WERI-Rb-1 (cell line): ENCODE measurements at regions not wholly inside any gene's neighbourhood (a gene's known extent, or its start where the extent isn't known, plus 50 kb on each side); places are given as distances from the start of the nearest gene placed in this dataset.

Experiments used
- DNase-seq: peaks from one replicate; pipeline ENCODE4 v3.0.0-alpha.2; 2020
- H3K27ac ChIP-seq: fragments of 250-450 bp; sonication (Bioruptor Pico); 2 replicates; pipeline ENCODE4 v1.5.1; 2020; ENCODE audit warnings: mild to moderate bottlenecking, moderate library complexity
- H3K27me3 ChIP-seq: fragments of 250-450 bp; sonication (Bioruptor Pico); 2 replicates; pipeline ENCODE4 v1.5.1; 2021; ENCODE audit warnings: mild to moderate bottlenecking, low read depth, moderate library complexity; ENCODE audit not compliant: insufficient read depth, severe bottlenecking
- H3K36me3 ChIP-seq: fragments of 250-450 bp; sonication (Bioruptor Pico); 2 replicates; pipeline ENCODE4 v1.5.1; 2020; ENCODE audit warnings: mild to moderate bottlenecking, moderate library complexity
- H3K4me3 ChIP-seq: 2 replicates; pipeline ENCODE4 v1.5.1; 2011; ENCODE audit warnings: low read depth, mild to moderate bottlenecking, control low read depth, low read length
- H3K9me3 ChIP-seq: fragments of 250-450 bp; sonication (Bioruptor Pico); 2 replicates; pipeline ENCODE4 v1.5.1; 2021; ENCODE audit warnings: mild to moderate bottlenecking, moderate library complexity; ENCODE audit not compliant: severe bottlenecking
- TF ChIP-seq, protein P1 (sequence below): IDR thresholded peaks from 2 replicates; pipeline ENCODE4 v1.5.1; 2011; ENCODE audit warnings: low read depth, mild to moderate bottlenecking, control low read depth, inconsistent platforms, low read length

- H3K4me3 ChIP-seq, result no peak overlapping the region
- DNase-seq, result no peak
- no peaks in the 10 kb centered on the region for H3K27me3 ChIP-seq
- no peak overlapping the region for H3K27ac ChIP-seq
- TF ChIP-seq, protein P1, sequence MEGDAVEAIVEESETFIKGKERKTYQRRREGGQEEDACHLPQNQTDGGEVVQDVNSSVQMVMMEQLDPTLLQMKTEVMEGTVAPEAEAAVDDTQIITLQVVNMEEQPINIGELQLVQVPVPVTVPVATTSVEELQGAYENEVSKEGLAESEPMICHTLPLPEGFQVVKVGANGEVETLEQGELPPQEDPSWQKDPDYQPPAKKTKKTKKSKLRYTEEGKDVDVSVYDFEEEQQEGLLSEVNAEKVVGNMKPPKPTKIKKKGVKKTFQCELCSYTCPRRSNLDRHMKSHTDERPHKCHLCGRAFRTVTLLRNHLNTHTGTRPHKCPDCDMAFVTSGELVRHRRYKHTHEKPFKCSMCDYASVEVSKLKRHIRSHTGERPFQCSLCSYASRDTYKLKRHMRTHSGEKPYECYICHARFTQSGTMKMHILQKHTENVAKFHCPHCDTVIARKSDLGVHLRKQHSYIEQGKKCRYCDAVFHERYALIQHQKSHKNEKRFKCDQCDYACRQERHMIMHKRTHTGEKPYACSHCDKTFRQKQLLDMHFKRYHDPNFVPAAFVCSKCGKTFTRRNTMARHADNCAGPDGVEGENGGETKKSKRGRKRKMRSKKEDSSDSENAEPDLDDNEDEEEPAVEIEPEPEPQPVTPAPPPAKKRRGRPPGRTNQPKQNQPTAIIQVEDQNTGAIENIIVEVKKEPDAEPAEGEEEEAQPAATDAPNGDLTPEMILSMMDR, result no peak
- H3K9me3 ChIP-seq, result no peaks in the 10 kb centered on the region
- no peaks in the 10 kb centered on the region for H3K36me3 ChIP-seq
These were observed 150.5 kb downstream of the LRIG2 start for GRCh38 chr1:113223546-113223945.

- TF ChIP-seq, protein P1, result no peak
- no peaks in the 10 kb centered on the region for H3K36me3 ChIP-seq
- DNase-seq, result no peak
- no peaks in the 10 kb centered on the region for H3K27me3 ChIP-seq
- no peak overlapping the region for H3K27ac ChIP-seq
- H3K4me3 ChIP-seq, result no peak overlapping the region
- no peaks in the 10 kb centered on the region for H3K9me3 ChIP-seq
These were observed 153.2 kb downstream of the LRIG2 start for GRCh38 chr1:113226148-113226547.

DNA sequence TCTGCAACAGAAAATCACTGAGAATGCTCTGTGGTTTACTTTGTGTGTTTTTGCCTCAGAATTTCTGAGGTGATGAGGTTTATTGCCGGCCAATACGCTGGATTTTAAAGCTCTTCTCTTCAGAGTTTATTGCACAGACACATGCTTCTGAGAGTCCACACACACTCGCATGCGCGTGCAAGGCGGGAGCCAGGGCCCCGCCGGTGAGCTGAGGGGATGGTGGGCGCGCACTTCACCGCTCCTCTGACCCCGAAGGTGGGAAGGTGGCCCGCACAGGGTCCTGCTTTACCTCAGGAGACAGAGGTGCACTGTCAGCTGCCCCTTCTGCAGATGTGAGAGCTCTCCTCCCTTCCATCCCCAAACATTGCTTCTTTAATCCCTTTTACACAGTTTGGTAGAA lies 158.4 kb upstream of the MAGI3 start:
- TF ChIP-seq, protein P1, result no peak
- no peaks in the 10 kb centered on the region for H3K27me3 ChIP-seq
- no peaks in the 10 kb centered on the region for H3K36me3 ChIP-seq
- no peaks in the 10 kb centered on the region for H3K9me3 ChIP-seq
- H3K4me3 ChIP-seq, result no peak overlapping the region
- H3K27ac ChIP-seq, result no peak overlapping the region
- DNase-seq, result no peak

DNA sequence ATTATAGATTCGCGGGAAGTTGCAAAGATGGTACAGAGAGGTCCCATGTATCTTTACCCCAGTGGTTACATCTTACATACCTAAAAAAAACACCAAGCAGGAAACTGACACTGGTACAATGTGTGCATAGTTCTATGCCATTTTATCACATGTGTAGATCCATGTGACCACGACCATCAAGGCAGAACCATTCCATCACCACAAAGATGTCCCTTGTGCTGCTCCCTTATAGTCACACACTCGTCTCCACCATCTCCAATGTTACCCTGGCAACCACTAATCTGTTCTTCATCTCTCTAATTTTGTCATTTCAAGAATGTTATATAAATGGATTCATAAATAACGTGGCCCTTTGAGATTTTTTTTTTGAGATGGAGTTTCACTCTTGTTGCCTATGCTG lies 156.9 kb upstream of the MAGI3 start:
- no peaks in the 10 kb centered on the region for H3K9me3 ChIP-seq

DNA sequence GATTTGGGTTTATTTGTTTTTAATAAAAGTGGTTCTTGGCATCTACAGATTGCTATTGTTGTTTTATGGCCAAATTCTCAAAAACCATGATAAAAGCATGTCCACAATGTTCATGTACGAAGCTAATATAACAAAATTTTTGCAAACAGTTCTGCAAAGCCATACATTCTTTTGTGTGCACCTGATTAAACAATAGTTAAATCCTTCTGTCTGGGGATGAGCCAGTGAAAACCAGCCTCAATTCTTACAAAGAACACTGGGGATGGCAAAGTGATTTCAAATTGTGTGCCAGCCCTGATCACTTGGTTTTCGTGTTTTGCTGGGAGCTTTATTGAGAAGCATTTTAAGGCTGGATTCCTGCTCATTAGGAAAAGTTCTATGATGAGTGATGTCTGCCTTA lies 149.1 kb upstream of the MAGI3 start:
- Histone ChIP-seq H3K27me3 (no peaks in the 10 kb centered on the region), H3K36me3 (no peaks in the 10 kb centered on the region), H3K9me3 (no peaks in the 10 kb centered on the region), H3K4me3 (no peak overlapping the region), H3K27ac (no peak overlapping the region)
- no peak for DNase-seq
- TF ChIP-seq, protein P1, result no peak

More for the DNA sequence above, 156.9 kb upstream of the MAGI3 start:
- H3K4me3 ChIP-seq, result no peak overlapping the region
- H3K27me3 ChIP-seq, result no peaks in the 10 kb centered on the region
- no peak overlapping the region for H3K27ac ChIP-seq
- DNase-seq, result no peak
- TF ChIP-seq, protein P1, result no peak
- H3K36me3 ChIP-seq, result no peaks in the 10 kb centered on the region

DNA sequence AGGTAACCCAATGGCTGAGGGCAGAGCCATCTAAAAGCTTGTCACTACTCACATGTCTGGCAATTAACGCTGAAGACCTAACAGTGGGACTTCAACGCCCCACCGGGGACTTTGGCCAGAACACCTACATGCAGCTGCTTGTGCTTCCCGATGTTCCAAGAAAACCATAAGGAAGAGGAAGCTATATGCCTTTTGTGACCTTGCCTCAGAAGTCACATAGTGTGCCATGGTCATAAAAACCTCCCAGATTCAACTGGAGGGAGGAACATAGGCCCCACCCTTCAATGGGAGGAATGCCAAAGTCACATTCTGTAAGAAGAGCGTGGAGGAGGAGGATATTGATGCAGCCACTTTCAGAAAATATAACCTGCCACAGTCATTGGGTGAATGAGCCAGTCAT lies 147.8 kb upstream of the MAGI3 start:
- no peaks in the 10 kb centered on the region for H3K9me3 ChIP-seq
- H3K4me3 ChIP-seq, result no peak overlapping the region
- no peak for DNase-seq
- no peaks in the 10 kb centered on the region for H3K36me3 ChIP-seq
- TF ChIP-seq, protein P1, result no peak
- H3K27me3 ChIP-seq, result no peaks in the 10 kb centered on the region
- H3K27ac ChIP-seq, result no peak overlapping the region
